Erythroblast (primary cell): ENCODE measurements at regions not wholly inside any gene's neighbourhood (a gene's known extent, or its start where the extent isn't known, plus 50 kb on each side); places are given as distances from the start of the nearest gene placed in this dataset.

Experiments used
- GATA1 ChIP-seq: IDR thresholded peaks from 2 replicates; pipeline ENCODE4 v1.6.1; 2011; ENCODE audit warnings: low read depth, mild to moderate bottlenecking, control low read depth, low read length, moderate library complexity
- POLR2A ChIP-seq: IDR thresholded peaks from 2 replicates; pipeline ENCODE4 v1.6.1; 2011; ENCODE audit warnings: mild to moderate bottlenecking, low read length

GRCh38 chr12:78719721-78720120, 144.9 kb upstream of the SYT1 start:
- no peak for TF ChIP-seq POLR2A
- TF ChIP-seq GATA1, result no peak
